Heart left ventricle (tissue), 13 donors: ENCODE measurements at regions not wholly inside any gene's neighbourhood (a gene's known extent, or its start where the extent isn't known, plus 50 kb on each side); places are given as distances from the start of the nearest gene placed in this dataset.

Experiments used
- CTCF ChIP-seq, 12 donors: fragments of 200-600 bp; sonication (generic) in 4 of 12; IDR thresholded peaks; one replicate each; pipeline versions ENCODE4 v1.5.0 to v1.8.0; 2018 to 2022; ENCODE audit warnings: antibody characterized with exemption in 12 of 12, mild to moderate bottlenecking in 5 of 12
- POLR2A ChIP-seq, 2 donors: fragments of 450-650 bp; IDR thresholded peaks; one replicate each; pipeline ENCODE4 v1.6.1; 2017; ENCODE audit warnings: antibody characterized with exemption in 2 of 2, mild to moderate bottlenecking in 2 of 2, moderate library complexity in 2 of 2
- donor health status: ischemic (EF 13 %, LVEDD 7.1; RV severe dilation, severe dysfunction).
- donor health status: DM: no; HTN: yes; CAD: no.
- donor health status: DM: no; HTN: no; CAD: no.
- donor health status: ischemic (EF 25% LVEDD 6.9; RV normal size, moderate dysfunction).
- donor health status: ischemic (EF 25% LVEDD 5.7; RV mildly dilated, moderate dysfunction).
- donor health status: ischemic (EF 35%, LVEDD 5.7; RV mildly dilated, moderate dysfunction).
- donor health status: nonischemic (EF 11% LVEDD 7.7; RV severe dilation, severe dysfunction).
- donor health status: DM: yes; HTN: yes; CAD: no.
- donor health status: PGD.
- donor health status: ischemic (EF 29% LVEDD 5.4; RV normal size, mild dysfunction).
- donor health status: nonischemic (EF 23%, LVEDD 6.1; RV moderate dilation, normal function).

GRCh38 chr6:145498425-145498824 is 236.9 kb downstream of the EPM2A start:
- TF ChIP-seq CTCF (IDR thresholded peaks at IDR 0.05) (no peak), POLR2A (IDR thresholded peaks at IDR 0.05) (no peak)
